ENCODE measurements at regions not wholly inside any gene's neighbourhood (a gene's known extent, or its start where the extent isn't known, plus 50 kb on each side); places are given as distances from the start of the nearest gene placed in this dataset.

DNA sequence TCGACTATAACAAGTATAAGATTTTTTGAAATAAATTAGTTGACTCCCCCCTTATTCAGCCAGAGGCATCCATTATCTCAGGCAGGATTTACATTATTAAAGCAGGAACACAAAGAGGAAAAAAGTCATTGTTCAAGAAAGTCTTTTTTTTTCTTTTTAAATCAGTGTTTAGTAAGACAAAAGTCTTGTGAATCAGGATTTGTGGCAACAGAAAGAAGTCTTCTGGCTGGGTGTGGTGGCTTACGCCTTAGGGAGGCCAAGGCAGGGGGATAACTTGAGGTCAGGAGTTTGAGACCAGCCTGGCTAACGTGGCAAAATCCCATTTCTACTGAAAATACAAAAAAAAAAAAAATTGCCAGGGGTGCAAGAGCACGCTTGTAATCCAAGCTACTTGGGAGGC is 505.5 kb downstream of the LMO4 start:
- no peak for DNase-seq

DNA sequence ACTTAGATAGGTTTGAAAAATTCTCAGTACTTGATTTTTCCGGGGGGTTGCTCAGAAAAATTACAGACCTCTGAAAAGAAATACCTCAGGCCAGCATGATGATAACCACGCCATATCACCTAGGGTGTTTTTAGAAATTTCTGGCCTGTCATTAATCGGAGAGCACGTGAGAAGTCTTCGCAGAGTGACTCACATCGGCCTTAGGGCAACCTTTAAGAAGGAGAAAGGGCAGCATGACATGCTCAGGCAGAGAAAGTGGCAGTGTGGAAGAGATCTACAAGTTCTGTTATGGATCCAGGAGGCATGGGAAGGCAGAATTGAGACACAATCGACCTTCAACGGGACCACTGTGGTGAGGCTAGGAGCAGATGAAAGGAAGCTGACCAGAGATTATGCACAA is 506.3 kb downstream of the LMO4 start:
- DNase-seq: no peak

DNA sequence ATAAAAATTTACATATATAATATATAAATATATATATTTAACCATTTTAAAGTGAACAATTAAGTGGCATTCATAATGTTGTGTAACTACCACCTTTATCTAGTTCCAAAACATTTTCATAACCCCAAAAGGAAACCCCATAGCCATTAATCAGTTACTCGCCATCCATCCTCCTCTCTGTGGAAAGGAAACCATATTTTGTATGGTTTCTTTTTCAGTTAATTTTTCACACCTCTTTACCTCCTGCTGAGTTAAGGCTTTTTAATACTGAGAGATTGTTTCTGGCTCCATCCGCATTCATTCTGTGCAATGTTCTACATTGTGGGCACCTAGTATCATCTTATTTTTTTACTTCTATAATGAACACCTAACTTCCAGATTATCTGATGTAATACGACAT is 512.1 kb downstream of the LMO4 start:
- no peak for DNase-seq

DNA sequence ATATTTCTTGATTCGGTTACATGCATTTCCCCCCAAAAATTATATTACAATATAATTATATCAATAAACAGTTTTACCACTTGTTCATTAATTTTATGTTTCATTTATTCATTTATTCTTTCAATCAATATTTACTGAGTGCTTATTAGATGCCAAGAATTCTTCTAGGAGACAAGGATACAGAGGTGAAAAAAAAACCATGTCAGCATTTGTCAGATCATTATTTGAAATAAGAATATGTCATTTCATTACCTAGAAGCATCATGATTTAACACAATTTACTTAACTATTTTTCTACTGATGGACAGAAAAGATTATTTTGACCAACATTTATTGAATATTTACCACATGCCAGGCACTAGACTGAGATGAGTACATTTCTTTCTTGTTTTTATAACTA is 512.7 kb downstream of the LMO4 start:
- no peak for DNase-seq

DNA sequence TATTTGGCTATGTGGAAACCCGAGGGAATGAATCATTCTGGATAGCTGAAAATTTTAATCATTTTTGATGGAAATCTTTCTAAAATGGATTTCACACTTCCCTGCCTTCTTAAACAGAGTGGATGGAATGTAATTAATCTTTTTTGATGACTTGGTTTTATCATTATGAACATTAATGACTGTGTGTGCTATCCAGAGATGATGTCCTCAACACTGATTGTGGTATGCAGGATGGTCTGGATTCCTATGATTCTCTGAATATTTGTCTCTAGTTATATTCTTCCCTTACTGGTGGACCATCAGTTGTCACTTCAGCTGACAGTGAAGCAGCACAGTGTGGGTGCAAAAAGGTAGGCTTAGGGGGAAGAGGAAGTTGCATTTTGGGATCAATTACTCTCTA is 513.5 kb downstream of the LMO4 start:
- no peak for DNase-seq

DNA sequence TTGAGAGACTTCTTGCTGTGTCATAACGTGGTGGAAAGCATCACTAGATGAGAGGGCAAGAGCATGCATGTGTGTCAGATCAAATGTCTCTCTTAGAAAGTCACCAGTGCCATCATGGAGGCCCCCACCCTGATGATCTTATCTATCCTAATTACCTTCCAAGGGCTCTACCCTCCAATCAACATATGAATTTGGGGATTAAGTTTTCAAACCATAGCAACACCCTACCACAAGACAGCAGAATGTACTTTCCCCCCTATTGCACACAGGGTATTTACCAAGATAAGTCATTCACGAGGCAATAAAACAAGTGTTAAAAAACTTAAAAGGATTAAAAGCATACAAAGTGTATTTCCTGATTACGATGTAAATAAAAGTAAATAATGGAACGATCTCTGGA is 515.6 kb downstream of the LMO4 start:
- no peak for DNase-seq

DNA sequence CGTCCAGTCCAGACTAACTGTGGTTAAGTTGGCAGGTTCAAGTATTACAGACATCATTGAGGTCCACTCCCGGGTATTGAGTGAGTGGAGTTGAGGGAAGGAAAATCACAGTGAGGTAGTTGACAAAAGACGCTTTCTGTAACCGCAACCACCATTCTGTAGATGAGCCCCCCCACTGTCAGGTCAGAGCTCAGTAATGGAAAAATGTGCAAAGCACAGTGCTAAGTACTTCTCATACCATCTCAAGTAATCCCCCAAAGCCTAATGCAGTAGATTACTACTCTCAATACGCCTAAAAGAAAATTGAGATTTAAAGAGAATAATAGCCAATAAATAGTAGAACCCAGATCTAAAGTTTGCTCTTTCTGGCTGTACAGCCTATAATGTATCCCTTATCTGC is 522.8 kb downstream of the LMO4 start:
- no peak for DNase-seq

DNA sequence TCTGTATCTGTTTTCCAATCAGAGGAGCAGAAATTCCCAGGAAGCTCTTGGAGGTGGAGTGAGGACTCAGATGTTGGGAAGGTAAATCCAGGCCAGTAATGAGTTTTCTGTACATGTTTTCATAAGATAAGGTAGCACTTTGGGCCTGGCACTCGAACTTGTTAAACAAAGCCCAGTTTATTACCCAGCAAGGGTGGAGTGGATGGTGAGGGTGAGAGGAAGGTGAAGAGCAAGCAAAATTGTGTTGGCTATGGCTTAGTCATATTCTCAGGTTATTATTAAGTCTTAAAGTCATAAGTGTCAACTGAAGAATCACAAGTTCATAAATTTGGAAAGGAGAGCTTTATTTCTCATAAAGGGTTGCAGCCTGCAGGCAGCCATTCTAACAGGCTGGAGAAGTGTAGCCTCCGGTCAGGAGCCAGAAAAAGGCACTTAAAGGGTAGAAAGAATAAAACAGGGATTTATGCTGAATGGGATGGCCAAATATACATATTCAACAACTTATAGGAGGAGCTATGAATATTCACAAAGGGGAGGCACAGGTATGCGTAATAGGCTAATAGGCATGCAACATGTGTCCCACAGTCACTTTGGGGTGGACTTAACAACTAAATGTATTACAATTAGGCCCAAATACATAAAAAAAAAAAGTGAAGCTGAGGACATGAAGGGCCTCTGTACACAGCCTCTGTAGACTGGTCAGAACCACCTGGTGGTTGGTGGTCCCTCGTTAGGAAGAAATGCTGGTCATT is 523.9 kb downstream of the LMO4 start:
- DNase-seq: no peak

DNA sequence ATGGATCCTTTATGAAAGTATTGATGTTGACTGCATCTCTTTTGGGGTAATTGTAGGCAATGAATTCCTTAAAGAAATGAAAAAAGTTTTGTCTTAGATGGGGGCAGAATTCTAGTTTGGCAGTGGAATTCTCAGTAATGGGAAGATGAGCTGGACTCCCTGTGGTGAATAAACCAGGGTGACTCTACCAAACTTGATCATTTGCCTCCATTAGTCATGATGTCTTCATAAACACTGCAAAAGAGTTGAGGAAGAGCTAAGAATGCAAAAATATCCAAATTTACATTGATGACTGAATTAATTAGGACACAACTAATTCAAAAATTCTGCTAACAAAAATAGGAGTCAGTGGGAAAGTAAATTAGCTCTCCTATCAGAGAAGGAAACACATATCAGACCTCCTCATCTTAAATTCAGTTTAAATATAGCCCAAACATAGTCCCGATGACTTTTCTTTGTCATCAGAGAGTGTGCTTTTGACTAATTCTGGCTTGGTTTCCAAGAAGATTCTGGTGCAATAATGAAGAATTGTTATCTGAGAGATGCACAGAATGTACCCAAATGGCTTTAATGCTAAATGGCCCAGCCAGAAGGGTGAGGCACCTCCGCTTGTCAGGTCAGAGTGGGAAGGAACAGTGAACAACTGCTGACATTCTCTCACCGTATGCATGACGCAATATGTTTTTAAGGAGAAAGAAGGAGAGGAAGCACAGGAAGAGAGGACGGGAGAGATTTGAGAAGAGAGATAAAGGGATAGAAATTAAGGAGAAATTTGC is 525.1 kb downstream of the LMO4 start:
- no peak for DNase-seq

DNA sequence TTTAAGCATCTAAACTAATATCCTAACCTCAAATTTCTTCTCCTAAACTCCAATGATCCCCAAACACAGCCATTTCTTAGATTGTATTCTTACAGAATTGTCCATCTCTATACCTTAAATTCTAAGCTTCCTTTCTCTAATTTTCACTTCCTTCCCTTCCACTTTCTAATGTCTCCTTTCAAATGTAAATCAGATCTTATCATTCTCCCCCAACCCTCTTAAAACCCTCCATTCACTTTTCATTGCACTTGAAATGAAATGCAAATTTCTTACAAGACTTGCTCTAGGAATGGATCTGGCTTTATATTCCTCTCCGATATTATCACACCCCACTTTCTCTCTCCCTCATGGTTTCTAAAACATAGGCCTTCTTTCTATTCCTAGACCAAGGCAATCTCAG is 534.6 kb downstream of the LMO4 start:
- no peak for DNase-seq

DNA sequence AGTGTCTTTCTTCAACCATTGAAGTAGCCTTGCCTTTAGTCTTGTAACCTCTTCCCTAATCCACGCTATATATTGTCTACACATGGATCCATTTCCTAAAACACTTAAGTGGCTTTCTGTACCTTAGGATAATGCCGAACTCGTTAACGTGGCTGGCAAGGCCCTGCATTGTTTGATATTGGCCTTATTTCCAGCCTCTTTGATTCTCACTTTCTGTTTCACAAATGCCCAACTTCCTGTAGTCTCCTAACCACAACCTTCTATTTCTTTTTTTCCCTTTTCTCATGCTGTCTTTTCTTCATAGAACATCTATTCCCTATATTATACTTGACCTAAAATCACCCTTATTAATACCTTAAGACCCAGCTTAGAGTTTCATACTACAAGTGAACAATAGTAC is 536.0 kb downstream of the LMO4 start:
- no peak for DNase-seq

DNA sequence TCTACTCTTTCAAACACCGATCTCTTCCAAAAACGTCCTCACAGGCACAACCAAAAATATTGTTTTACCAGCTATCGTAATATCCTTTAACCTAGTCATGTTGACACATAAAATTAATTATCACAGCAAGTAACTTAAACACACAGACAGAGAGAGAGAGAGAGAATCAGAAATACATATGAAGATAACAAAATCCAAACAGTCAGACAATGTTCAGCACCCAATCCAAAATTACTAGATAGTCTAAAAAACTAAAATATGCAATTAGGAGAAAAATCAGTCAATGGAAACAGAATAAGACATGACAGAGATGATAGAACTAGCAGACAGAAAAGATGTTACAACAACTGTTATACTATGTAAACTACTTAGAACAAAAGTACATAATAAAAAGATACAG is 537.7 kb downstream of the LMO4 start:
- DNase-seq: no peak

DNA sequence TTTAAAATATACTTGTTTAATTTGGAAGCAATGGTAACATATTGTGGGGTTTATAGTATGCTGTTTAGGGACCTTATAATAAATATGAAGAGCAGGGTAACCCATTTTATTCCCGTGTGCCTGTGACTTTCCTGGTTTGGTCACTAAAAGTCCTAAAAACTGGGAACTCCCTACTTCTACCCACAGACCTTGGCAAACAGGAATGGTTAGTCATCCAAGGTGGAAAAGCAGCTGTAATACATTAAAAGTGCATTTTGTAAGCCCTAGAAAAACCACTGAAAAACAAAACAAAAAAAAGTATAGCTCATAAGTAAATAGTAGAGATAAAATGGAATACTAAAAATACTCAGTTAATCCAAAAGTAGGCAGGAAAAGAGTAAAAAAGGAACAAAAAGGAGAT is 538.9 kb downstream of the LMO4 start:
- DNase-seq: no peak

DNA sequence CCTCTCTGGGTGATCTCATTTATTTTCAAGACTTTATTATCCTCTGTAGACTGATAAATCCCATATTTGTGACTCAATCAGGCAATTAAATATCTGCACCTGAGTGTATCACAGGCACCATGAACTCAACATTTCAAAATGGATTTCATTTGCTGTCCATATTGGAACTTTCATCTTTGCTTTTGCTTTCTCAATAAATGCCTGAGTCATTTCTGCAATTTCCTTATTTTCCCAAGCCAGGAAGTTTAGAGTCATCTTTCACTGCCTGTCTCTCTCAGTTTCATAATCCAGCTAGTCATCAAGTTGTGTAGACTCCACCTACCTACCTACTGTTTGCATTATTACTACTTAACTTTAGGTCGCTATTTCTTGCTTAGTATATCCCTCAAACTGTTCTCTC is 540.9 kb downstream of the LMO4 start:
- no peak for DNase-seq

DNA sequence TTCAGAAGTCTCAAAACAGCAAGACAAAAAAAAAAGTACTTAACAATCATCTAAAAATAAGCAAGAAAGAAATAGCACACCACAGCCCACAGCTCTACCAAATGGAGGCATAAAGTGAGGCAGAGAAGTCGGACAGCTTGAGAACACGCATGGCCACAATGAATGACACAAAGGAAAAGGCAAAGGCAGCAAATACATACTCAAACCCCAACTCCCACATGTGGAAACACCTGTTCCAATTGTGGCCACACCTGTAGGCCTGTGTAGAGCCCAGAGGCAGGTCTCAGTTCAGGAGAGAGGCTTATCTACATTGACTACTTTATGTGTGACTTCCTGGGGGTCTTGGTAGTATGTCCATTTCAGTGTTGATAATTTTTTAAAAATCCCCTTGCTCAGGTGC is 543.5 kb downstream of the LMO4 start:
- DNase-seq: no peak

DNA sequence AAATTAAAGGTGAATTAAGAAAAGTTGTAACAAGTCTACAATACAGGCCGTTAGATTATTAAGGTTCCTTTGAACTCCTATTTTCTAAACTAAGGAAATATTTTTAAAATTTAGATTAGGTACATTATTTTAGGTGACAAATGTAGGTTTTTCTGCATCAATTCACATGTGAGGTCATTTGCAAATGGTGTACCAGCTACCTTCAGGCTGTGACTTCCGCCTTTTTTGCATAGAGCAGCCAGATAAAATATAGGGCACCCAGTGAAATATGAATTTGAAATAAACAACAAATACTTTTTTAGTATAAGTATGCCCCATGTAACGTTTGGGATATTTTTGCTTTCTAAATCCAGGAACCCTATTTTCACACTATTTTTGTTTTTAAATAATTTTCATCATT is 544.0 kb downstream of the LMO4 start:
- no peak for DNase-seq

DNA sequence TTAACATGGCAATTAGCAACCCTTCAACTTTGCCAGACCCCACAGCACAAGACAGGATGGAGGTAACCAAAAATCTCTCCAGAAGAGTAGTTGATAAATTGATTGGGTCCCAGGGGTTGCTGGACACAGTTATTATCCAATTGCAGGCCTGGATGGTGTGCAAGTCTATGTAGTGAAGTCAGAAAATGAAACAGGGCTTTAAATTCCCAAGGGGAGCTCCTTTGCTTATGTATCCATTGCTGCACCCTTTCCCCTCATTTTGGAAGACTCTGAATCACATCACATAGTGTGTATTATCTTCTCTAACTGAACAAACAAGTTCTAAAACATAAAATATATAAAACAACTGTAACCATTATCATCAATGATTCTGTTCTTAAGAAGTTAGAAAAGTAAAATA is 550.2 kb downstream of the LMO4 start:
- no peak for DNase-seq

DNA sequence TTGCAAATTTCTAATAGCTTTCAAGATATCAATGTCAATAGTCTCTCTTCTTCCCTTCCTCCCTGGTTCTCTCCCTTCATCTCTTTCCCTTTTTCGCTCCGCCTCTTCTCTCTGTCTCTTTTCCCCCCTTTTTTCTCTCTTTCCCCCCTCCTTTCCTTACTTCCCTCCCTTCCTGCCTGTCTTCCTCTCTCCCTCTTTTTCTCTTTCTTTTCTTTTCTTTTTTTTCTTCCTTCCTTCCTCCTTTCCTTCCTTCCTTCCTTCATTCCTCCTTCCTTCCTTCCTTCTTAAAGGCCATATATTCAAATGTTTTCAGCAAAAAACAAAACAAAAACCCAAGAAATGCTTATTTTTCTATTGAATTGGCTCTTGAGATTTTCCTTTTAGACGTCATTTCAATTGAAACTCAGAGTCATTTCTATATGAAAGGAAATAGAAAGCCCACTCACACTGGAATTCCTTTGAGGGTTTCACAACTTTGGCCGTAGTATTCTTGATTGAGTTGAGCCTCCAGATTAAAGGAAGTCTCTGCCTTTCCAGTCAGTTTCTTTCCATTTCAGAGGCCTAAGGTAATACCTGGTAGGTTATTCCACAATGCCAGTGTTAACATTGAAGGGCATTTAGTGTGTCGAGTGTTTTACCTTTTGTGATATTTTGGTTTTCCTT is 551.5 kb downstream of the LMO4 start:
- DNase-seq: no peak

DNA sequence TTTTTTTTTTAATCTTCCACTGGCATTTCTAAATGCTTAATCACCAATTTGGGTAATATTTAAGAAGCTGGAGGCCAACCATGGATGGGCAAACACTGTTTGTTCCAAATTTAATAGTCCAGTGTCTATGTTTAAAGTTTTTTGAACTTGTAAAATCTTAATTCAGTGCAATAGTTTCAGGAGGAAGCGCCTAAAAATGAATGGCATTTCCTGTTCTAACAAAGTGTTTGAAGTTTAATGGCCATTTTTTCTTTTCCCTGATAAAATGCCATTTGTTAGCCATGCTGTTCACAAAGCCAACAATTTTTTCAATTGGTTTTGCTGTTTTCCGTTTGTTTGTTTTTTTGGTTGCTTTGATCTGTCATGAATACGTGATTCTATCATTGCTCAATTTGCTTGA is 552.1 kb downstream of the LMO4 start:
- DNase-seq: no peak

DNA sequence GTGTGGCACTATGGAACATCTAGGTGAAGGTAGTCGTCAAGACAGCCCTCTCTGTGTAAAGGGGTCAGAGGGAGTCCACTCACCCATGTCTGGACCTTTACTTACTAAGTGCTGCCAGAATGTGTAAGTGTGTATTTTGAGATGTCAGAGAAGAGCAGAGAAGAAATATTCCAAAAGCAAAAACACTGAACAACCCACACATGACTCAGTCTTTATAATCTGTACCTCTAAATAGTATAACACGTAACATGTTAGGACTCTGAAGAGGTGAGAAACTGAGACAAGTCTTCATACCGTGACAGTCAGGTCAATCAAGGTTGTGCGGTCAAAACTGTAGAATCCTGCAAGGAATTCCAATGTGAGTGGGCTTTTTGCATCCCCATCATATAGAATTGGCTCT is 555.2 kb downstream of the LMO4 start:
- DNase-seq: no peak

DNA sequence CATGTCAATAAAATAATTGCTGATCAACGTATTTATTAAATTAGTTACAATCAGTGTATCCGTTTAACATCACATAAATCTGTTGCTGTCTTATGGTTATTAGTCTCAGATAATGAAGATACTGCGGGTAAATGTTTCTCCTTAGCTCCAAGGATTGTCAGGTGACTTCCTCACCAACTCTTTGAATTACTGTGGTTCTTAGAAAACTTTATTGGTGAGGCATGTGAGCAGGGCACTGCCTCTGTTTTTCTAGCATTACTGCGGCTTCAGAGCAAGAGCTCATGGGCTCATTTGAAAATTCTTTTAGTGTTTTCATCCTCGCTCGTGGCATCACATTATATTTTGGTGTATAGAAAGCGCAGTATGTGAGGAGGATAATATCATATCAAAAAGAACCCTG is 555.9 kb downstream of the LMO4 start:
- DNase-seq: no peak

DNA sequence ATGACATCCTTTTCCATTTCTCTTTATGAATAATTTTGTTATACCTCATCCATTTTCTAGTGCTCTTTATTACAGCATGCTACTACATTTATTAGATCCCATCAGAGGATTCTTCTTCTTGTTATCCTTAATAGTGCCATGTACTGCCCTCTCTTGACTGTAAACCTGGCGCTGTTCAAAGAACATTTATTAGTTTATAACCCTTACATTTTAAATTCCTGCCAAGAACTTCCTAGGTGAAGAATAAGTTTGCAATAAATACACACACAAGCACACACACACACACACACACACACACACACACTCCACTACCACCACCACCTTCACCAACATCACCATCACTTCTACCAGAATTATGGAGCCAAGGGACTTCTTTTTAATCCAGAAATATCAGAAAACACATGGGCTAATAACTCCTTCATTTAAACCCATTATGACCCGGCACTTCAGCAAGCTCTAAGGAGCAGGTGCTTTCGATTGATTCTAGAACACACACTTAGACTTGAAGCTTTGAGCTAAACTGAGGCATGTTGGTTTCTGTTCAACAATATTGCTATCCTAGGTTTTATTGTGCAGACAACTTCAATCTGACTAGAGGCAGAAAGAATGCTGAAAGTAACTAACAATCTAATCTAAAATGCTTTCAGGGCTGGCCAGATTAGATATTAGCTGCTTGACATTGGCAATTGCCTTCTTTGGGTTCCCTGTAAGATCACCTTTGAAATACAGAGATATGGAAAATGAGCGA is 556.8 kb downstream of the LMO4 start:
- no peak for DNase-seq

DNA sequence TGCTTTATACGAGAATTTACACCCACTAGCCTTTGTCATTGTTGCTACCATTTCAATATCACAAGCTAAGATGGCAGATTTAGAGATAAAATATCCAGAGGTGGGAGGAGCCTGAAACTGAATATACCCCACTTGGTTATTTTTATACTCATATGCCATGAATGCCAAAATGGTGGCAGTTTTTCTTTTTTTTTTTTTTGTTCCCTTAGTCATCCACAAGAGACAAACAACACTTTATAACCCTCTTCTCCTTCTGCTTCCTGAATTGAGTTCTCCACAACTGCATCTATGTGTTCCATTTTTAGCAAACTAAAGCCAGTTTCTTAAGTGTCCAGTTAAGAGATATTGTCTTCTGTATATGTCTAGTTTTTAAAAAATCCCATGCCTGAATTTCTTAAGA is 558.4 kb downstream of the LMO4 start:
- no peak for DNase-seq

DNA sequence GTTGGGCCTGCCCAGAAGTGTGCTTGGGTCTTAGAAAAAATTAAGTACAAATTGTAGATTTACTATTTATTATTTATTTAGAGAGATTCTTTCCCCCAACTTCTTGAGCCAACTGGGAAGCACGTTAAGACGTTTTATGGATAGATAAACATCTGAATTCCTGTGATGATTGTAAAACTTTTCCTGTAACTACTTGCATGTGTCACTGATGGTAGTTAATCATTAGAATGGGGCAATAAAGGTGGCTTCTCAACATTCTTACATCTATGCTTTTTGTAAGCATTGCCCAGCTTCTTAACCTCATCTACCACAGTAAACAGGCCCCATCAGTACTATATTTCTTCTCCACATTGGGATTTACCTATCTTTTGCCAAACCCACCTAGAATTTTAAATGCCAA is 559.8 kb downstream of the LMO4 start:
- no peak for DNase-seq
